ENCODE measurements at regions not wholly inside any gene's neighbourhood (a gene's known extent, or its start where the extent isn't known, plus 50 kb on each side); places are given as distances from the start of the nearest gene placed in this dataset.
"Not testable (repeated sequence)": the region's sequence is repeated elsewhere in the genome, so short reads cannot be mapped to it uniquely, and the experiment has no call there.

- no peak for TF ChIP-seq CTCF (IDR thresholded peaks at IDR 0.05; ENCODE audit: insufficient read depth, low read length)
- no peak for DNase-seq (ENCODE audit: low read depth)
- H3K4me3 ChIP-seq (ENCODE audit: low read depth, low read length), result no peak overlapping the region
Measured at GRCh38 chr6:141370438-141370837, 762.3 kb upstream of the GJE1 start.

- not testable (repeated sequence) for DNase-seq (ENCODE audit: low read depth); H3K4me3 ChIP-seq (ENCODE audit: low read depth, low read length)
Measured at GRCh38 chr6:141366796-141367195, 765.9 kb upstream of the GJE1 start.

- H3K4me3 ChIP-seq (ENCODE audit: low read depth, low read length), result no peak overlapping the region
- no peak for DNase-seq (ENCODE audit: low read depth)
- TF ChIP-seq CTCF (IDR thresholded peaks at IDR 0.05; ENCODE audit: insufficient read depth, low read length), result no peak
Measured at GRCh38 chr6:141364694-141365093, 768.0 kb upstream of the GJE1 start.

- no peak for DNase-seq (ENCODE audit: low read depth)
- TF ChIP-seq CTCF (IDR thresholded peaks at IDR 0.05; ENCODE audit: insufficient read depth, low read length), result no peak
- H3K4me3 ChIP-seq (ENCODE audit: low read depth, low read length), result no peak overlapping the region
Measured at GRCh38 chr6:141364232-141364631, 768.5 kb upstream of the GJE1 start.

GRCh38 chr6:141361559-141361958, 771.2 kb upstream of the GJE1 start:
- H3K4me3 ChIP-seq (ENCODE audit: low read depth, low read length), result no peak overlapping the region
- TF ChIP-seq CTCF (IDR thresholded peaks at IDR 0.05; ENCODE audit: insufficient read depth, low read length), result no peak
- no peak for DNase-seq (ENCODE audit: low read depth)

GRCh38 chr6:141359953-141360352, 772.8 kb upstream of the GJE1 start:
- TF ChIP-seq CTCF (IDR thresholded peaks at IDR 0.05; ENCODE audit: insufficient read depth, low read length), result no peak
- DNase-seq (ENCODE audit: low read depth), result peak; percentile 76

GRCh38 chr6:141354191-141354955, 778.4 kb upstream of the GJE1 start:
- DNase-seq (ENCODE audit: low read depth), result peak; percentile 18
- TF ChIP-seq CTCF (IDR thresholded peaks at IDR 0.05; ENCODE audit: insufficient read depth, low read length), result no peak
- H3K4me3 ChIP-seq (ENCODE audit: low read depth, low read length), result no peak overlapping the region

More at GRCh38 chr6:141359953-141360352, 772.8 kb upstream of the GJE1 start:
- H3K4me3 ChIP-seq (ENCODE audit: low read depth, low read length), result no peak overlapping the region
